ENCODE measurements at regions not wholly inside any gene's neighbourhood (a gene's known extent, or its start where the extent isn't known, plus 50 kb on each side); places are given as distances from the start of the nearest gene placed in this dataset.
"Not testable (repeated sequence)": the region's sequence is repeated elsewhere in the genome, so short reads cannot be mapped to it uniquely, and the experiment has no call there.

- DNase-seq: no peak
Measured at GRCh38 chr10:108556186-108556585, 1367.1 kb downstream of the XPNPEP1 start.

GRCh38 chr10:108545921-108546320 is 1377.4 kb downstream of the XPNPEP1 start:
- no peak for DNase-seq

GRCh38 chr10:108544500-108545120 is 1378.7 kb downstream of the XPNPEP1 start:
- DNase-seq: peak in 31 of 51 donors; percentile 1 to 74 (median 21)

GRCh38 chr10:108533551-108533950 is 1369.0 kb upstream of the SORCS1 start:
- not testable (repeated sequence) for DNase-seq

- no peak for DNase-seq
Measured at GRCh38 chr10:108523016-108523800, 1358.7 kb upstream of the SORCS1 start.

- DNase-seq: no peak
Measured at GRCh38 chr10:108521827-108522492, 1357.5 kb upstream of the SORCS1 start.

- DNase-seq: no peak
Measured at GRCh38 chr10:108515821-108516220, 1351.3 kb upstream of the SORCS1 start.

GRCh38 chr10:108500396-108500795 is 1335.9 kb upstream of the SORCS1 start:
- no peak for DNase-seq

- no peak for DNase-seq
Measured at GRCh38 chr10:108496106-108496505, 1331.6 kb upstream of the SORCS1 start.

- no peak for DNase-seq
Measured at GRCh38 chr10:108490944-108491343, 1326.4 kb upstream of the SORCS1 start.

GRCh38 chr10:108471420-108471819 is 1306.9 kb upstream of the SORCS1 start:
- no peak for DNase-seq

- no peak for DNase-seq
Measured at GRCh38 chr10:108469940-108470339, 1305.4 kb upstream of the SORCS1 start.

- DNase-seq: peak in 16 of 51 donors; percentile 0 to 31 (median 6)
Measured at GRCh38 chr10:108465871-108466641, 1301.5 kb upstream of the SORCS1 start.

GRCh38 chr10:108462005-108462404 is 1297.5 kb upstream of the SORCS1 start:
- DNase-seq: no peak

- DNase-seq: no peak
Measured at GRCh38 chr10:108454793-108455192, 1290.3 kb upstream of the SORCS1 start.

- no peak for DNase-seq
Measured at GRCh38 chr10:108454224-108454623, 1289.7 kb upstream of the SORCS1 start.

- DNase-seq: no peak
Measured at GRCh38 chr10:108453166-108453565, 1288.7 kb upstream of the SORCS1 start.

GRCh38 chr10:108452533-108452932 is 1288.0 kb upstream of the SORCS1 start:
- no peak for DNase-seq

GRCh38 chr10:108450280-108450679 is 1285.8 kb upstream of the SORCS1 start:
- no peak for DNase-seq

GRCh38 chr10:108445746-108446145 is 1281.2 kb upstream of the SORCS1 start:
- DNase-seq: no peak

GRCh38 chr10:108443636-108444035 is 1279.1 kb upstream of the SORCS1 start:
- DNase-seq: no peak

GRCh38 chr10:108439397-108439796 is 1274.9 kb upstream of the SORCS1 start:
- DNase-seq: no peak

Measured in hypothalamus (tissue), 51 donors.